Stimulated activated CD8-positive, alpha-beta memory T cell treated with anti-CD3 and anti-CD28 coated beads, Interleukin-2, amount 100 ng/mL, for 1 hour (primary cell): ENCODE measurements at regions not wholly inside any gene's neighbourhood (a gene's known extent, or its start where the extent isn't known, plus 50 kb on each side); places are given as distances from the start of the nearest gene placed in this dataset.
"Not testable (repeated sequence)": the region's sequence is repeated elsewhere in the genome, so short reads cannot be mapped to it uniquely, and the experiment has no call there.

ENCODE experiments used
- DNase-seq, 2 donors: peaks; one replicate each; pipeline ENCODE4 v3.0.0-alpha.2; 2020; ENCODE audit warnings: low read depth in 2 of 2

DNA sequence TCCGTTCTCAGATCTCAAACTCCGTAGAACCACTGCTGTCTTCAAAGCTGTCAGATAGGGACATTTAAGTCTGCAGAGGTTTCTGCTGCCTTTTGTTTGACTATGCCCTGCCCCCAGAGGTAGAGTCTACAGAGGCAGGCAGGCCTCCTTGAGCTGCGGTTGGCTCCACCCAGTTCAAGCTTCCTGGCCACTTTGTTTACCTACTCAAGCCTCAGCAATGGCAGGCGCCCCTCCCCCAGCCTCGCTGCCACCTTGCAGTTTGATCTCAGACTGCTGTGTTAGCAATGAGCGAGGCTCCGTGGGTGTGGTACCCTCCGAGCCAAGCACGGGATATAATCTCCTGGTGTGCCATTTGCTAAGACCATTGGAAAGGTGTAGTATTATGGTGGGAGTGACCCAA, 634.9 kb upstream of the SGO1 start:
- not testable (repeated sequence) for DNase-seq

- no peak for DNase-seq
Measured at GRCh38 chr3:20811631-20812030, 625.6 kb upstream of the SGO1 start.

DNA sequence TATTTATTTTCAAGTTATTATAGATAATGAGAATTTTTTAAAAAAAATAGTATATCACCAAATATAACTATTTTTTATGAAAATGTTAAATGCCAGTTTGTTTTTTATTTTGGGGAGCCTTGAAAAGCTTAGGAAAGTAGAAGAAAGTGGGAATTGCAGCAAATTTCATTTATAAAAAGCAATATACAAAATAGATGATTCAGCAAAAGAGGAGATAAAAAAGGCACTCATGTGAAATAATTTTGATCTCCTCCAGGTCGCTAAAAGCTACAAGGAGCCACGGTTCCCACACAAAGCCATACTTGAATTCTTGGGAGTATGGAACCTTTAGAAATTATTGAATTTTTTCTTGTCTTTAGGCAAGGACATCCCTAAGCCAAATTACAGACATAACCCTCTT, 625.0 kb upstream of the SGO1 start:
- no peak for DNase-seq

- DNase-seq = no peak
Measured at GRCh38 chr3:20810555-20810954, 624.5 kb upstream of the SGO1 start.

GRCh38 chr3:20809356-20809755, 623.4 kb upstream of the SGO1 start:
- DNase-seq = no peak

DNA sequence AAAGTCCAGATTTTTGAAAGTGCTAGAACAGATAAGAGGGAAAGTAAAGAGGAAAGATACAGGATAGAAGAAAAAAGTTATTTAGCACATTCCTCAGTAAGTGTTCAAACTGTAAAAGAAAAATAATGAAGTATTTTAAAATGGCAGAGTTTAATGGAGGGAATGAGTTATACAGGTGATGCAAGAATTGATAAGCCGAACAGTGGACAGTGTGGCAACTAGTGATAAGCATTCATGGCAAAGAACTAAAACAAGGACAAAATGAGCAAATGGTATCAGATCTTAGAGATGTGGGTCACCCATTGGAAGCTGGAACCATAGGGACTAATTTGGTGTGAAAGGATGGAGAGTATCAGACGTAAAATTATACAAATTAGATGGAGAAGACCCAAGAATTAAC, 622.9 kb upstream of the SGO1 start:
- DNase-seq = no peak

GRCh38 chr3:20798666-20799065, 612.7 kb upstream of the SGO1 start:
- DNase-seq = no peak

DNA sequence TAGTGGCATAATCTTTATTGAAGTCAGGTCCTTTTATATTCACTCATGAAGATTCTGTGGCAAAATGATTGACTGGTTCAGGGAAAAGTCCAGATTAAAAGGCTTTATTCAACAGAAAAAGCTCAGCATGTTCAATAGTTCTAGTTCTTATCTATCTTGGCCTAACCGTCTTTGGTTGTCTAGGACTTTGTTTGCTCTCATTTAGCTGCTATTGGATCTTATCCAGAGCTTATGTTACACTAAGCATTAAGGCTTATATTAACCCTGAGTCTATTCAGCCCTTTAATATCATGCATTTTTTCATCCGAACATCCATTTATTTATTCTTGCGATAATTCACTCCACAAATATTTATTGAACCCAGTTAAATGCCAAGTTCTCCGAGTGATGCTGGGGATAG, 601.0 kb upstream of the SGO1 start:
- DNase-seq = no peak

- no peak for DNase-seq
Measured at GRCh38 chr3:20776692-20777091, 590.7 kb upstream of the SGO1 start.

GRCh38 chr3:20776286-20776685, 590.3 kb upstream of the SGO1 start:
- DNase-seq = no peak

GRCh38 chr3:20773320-20773984, 587.4 kb upstream of the SGO1 start:
- DNase-seq = no peak

DNA sequence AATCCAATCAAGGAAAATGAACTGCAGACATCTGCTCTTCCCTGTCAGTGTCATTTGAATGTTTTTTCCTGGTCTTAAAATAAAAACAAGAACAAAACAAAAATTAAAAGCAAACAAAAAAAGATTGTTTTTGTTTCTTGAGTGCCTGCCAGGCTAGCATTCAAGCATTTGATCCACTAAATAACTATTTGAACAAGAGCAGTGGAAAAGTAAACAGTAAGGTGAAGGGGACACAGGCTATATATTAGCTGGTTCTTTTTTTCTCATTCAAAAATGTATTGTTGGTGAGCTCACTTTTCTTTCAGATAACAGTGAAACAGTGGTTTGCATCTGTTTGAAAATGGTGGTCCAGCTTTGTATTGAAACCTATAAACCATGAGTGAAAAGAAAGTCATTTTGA, 586.9 kb upstream of the SGO1 start:
- no peak for DNase-seq

- DNase-seq = no peak
Measured at GRCh38 chr3:20769430-20769829, 583.4 kb upstream of the SGO1 start.

- DNase-seq = no peak
Measured at GRCh38 chr3:20760981-20761380, 575.0 kb upstream of the SGO1 start.

- no peak for DNase-seq
Measured at GRCh38 chr3:20752416-20752815, 566.4 kb upstream of the SGO1 start.

DNA sequence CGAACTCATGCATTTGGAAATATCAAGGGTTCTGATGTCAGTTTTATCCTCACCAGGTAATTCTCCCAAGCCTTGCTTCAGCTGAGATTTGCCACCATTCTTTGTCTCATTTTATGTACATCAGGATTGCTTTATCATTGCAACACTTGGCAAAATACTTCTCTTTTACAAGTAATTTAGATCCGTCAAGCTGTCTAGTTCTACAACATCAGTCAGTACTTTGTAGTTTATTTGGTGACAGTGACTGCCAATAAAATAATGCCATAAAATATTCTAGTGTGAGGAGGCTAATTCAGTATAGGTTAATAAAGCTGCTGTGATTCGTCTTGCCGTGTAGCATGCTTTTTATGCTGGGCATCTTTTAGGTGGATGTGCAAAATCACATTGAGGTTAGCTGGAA, 565.3 kb upstream of the SGO1 start:
- DNase-seq = no peak

GRCh38 chr3:20747741-20748140, 561.7 kb upstream of the SGO1 start:
- DNase-seq = no peak

GRCh38 chr3:20743553-20744321, 557.7 kb upstream of the SGO1 start:
- DNase-seq = no peak

GRCh38 chr3:20742903-20743552, 557.0 kb upstream of the SGO1 start:
- no peak for DNase-seq

- DNase-seq = no peak
Measured at GRCh38 chr3:20741381-20741780, 555.4 kb upstream of the SGO1 start.

GRCh38 chr3:20739814-20740213, 553.8 kb upstream of the SGO1 start:
- no peak for DNase-seq

DNA sequence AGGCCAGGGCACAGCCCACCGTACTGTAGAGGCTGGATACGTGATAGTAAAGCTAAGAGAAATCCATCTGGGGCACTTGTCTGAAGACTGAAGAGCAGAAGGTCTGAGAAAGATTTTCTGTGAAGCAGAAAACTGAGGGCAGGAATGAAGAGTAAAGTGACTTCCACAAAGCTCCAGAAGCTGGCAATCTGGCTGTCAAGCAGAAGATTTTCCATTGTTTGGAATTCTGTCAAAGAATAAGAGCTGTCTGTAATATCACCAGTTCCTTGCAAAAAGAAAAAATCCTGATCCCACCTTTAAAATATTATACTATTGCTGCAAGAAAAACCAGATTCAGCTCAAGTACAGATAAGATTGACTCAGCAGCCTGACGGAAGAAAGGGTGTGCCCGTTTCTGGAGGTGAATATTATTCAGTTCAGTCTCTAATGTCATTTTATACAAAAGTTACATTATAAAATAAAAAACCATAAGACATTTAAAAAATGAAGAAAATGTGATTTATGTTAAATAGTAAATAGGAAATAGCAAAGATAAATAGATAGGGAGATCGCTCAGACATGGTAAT, 550.4 kb upstream of the SGO1 start:
- DNase-seq = no peak

DNA sequence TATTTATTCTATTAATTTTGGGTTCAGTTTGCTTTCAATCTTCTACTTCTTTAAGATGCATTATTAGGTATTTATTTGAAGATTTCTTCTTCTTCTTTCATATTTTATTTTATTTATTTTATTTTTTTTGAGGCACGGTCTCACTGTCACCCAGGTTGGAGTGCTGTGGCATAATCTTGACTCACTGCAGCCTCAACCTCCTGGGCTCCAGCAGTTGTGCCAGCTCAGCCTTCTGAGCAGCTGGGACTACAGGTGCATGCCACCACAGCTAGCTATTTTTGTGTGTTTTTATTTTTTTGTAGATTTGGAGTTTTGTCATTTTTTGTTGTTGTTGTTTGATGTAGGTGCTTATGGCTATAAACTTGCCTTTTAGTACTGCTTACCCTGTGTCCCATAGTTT, 543.2 kb upstream of the SGO1 start:
- no peak for DNase-seq
